ENCODE measurements at regions not wholly inside any gene's neighbourhood (a gene's known extent, or its start where the extent isn't known, plus 50 kb on each side); places are given as distances from the start of the nearest gene placed in this dataset.

- no peak overlapping the region for H3K27ac ChIP-seq (ENCODE audit: extremely low read depth, low read depth, low read length)
- no peaks in the 10 kb centered on the region for H3K9me3 ChIP-seq (ENCODE audit: control insufficient read depth, insufficient read depth, low read depth, low read length)
- no peak overlapping the region for H3K4me3 ChIP-seq (ENCODE audit: low read depth, low read length)
- H3K36me3 ChIP-seq (ENCODE audit: control insufficient read depth in 2 of 2, insufficient read depth in 1 of 2, low read length in 2 of 2): no peaks in the 10 kb centered on the region
- ChIA-PET POLR2A (no interaction called here), CTCF (interaction anchor here (0.6 to 1.1 kb wide), 3 partner anchors 24 to 102 kb away, joined by 3 to 4 read pairs (median 3); no protein-coding TSS in a partner anchor)
- TF ChIP-seq ZNF274 (IDR thresholded peaks at IDR 0.05; ENCODE audit: low read length): no peak
- no peak for TF ChIP-seq ZNF274 (tag by site-specific recombination; IDR thresholded peaks at IDR 0.05; ENCODE audit: borderline replicate concordance)
- TF ChIP-seq ZNF266 (tag by site-specific recombination; IDR thresholded peaks at IDR 0.05; ENCODE audit: low read depth): no peak
- TF ChIP-seq SALL2 (tag by site-specific recombination; IDR thresholded peaks at IDR 0.05; ENCODE audit: borderline replicate concordance): no peak
- TF ChIP-seq ZNF112 (tag by site-specific recombination; IDR thresholded peaks at IDR 0.05): no peak
- TF ChIP-seq RBAK (tag by site-specific recombination; IDR thresholded peaks at IDR 0.05): no peak
- no peaks in the 10 kb centered on the region for H3K4me1 ChIP-seq (ENCODE audit: control insufficient read depth, insufficient read depth, low read length)
These were observed 78.1 kb upstream of the CDK20 start for GRCh38 chr9:88052321-88052965.

GRCh38 chr9:88051138-88051537, 76.8 kb upstream of the CDK20 start:
- H3K36me3 ChIP-seq (ENCODE audit: control insufficient read depth in 2 of 2, insufficient read depth in 1 of 2, low read length in 2 of 2): no peaks in the 10 kb centered on the region
- CTCF ChIA-PET: interaction anchor here (0.7 kb wide), 1 partner anchor 25 kb away, joined by 4 read pairs; no protein-coding TSS in a partner anchor
- no peaks in the 10 kb centered on the region for H3K9me3 ChIP-seq (ENCODE audit: control insufficient read depth, insufficient read depth, low read depth, low read length)
- H3K27ac ChIP-seq (ENCODE audit: extremely low read depth, low read depth, low read length): no peak overlapping the region
- POLR2A ChIA-PET: interaction anchor here (2.3 kb wide), 1 partner anchor 25 kb away, joined by 5 read pairs; no protein-coding TSS in a partner anchor
- no peak overlapping the region for H3K4me3 ChIP-seq (ENCODE audit: low read depth, low read length)
- TF ChIP-seq ZNF670 (tag by site-specific recombination; IDR thresholded peaks at IDR 0.05; ENCODE audit: low read depth) (no peak), ZNF366 (tag by site-specific recombination; conservative IDR thresholded peaks at IDR 0.05) (no peak), ZNF791 (tag by site-specific recombination; IDR thresholded peaks at IDR 0.05) (no peak), ZNF776 (tag by site-specific recombination; IDR thresholded peaks at IDR 0.05; ENCODE audit: borderline replicate concordance) (no peak), ZNF660 (tag by site-specific recombination; IDR thresholded peaks at IDR 0.05) (no peak), GLI4 (tag by site-specific recombination; IDR thresholded peaks at IDR 0.05) (no peak), ZNF747 (tag by site-specific recombination; IDR thresholded peaks at IDR 0.05) (no peak), ZNF521 (tag by site-specific recombination; IDR thresholded peaks at IDR 0.05) (no peak), ZNF777 (tag by site-specific recombination; IDR thresholded peaks at IDR 0.05; ENCODE audit: borderline replicate concordance) (no peak), ZNF221 (tag by site-specific recombination; IDR thresholded peaks at IDR 0.05; ENCODE audit: borderline replicate concordance) (no peak)
- no peaks in the 10 kb centered on the region for H3K4me1 ChIP-seq (ENCODE audit: control insufficient read depth, insufficient read depth, low read length)

- no peaks in the 10 kb centered on the region for H3K36me3 ChIP-seq (ENCODE audit: control insufficient read depth in 2 of 2, insufficient read depth in 1 of 2, low read length in 2 of 2)
- ChIA-PET POLR2A (interaction anchor here (2.3 kb wide), 1 partner anchor 27 kb away, joined by 5 read pairs; no protein-coding TSS in a partner anchor), CTCF (interaction anchor here (0.7 kb wide), 1 partner anchor 9 kb away, joined by 3 read pairs; no protein-coding TSS in a partner anchor)
- H3K27ac ChIP-seq (ENCODE audit: extremely low read depth, low read depth, low read length): no peak overlapping the region
- no peak overlapping the region for H3K4me3 ChIP-seq (ENCODE audit: low read depth, low read length)
- no peaks in the 10 kb centered on the region for H3K4me1 ChIP-seq (ENCODE audit: control insufficient read depth, insufficient read depth, low read length)
- no peaks in the 10 kb centered on the region for H3K9me3 ChIP-seq (ENCODE audit: control insufficient read depth, insufficient read depth, low read depth, low read length)
- TF ChIP-seq ZNF223 (tag by site-specific recombination; IDR thresholded peaks at IDR 0.05) (no peak), GLI4 (tag by site-specific recombination; IDR thresholded peaks at IDR 0.05) (no peak), ZNF10 (tag by site-specific recombination; IDR thresholded peaks at IDR 0.05) (no peak), ZNF416 (tag by site-specific recombination; IDR thresholded peaks at IDR 0.05) (no peak), ZNF513 (tag by site-specific recombination; IDR thresholded peaks at IDR 0.05) (no peak), ZFP41 (tag by site-specific recombination; IDR thresholded peaks at IDR 0.05; ENCODE audit: borderline replicate concordance) (no peak), REST (tag by site-specific recombination; IDR thresholded peaks at IDR 0.05) (no peak), ZBTB8A (tag by site-specific recombination; IDR thresholded peaks at IDR 0.05) (no peak), ZNF785 (tag by site-specific recombination; IDR thresholded peaks at IDR 0.05) (no peak), MEIS1 (CRISPR knock-in tag; IDR thresholded peaks at IDR 0.05; ENCODE audit: borderline replicate concordance) (no peak)
These were observed 75.5 kb upstream of the CDK20 start for GRCh38 chr9:88049677-88050307.

Measured in HEK293 (cell line).